GM12891 (cell line): ENCODE measurements at regions not wholly inside any gene's neighbourhood (a gene's known extent, or its start where the extent isn't known, plus 50 kb on each side); places are given as distances from the start of the nearest gene placed in this dataset.

Experiments used
- PAX5 ChIP-seq: IDR thresholded peaks from 2 replicates; pipeline ENCODE4 v1.6.1; 2011; ENCODE audit warnings: low read length, moderate library complexity, mild to moderate bottlenecking; ENCODE audit not compliant: insufficient read depth, severe bottlenecking
- POLR2A ChIP-seq: IDR thresholded peaks from 2 replicates; pipeline ENCODE4 v1.6.1; 2011; ENCODE audit warnings: low read depth, low read length, control low read depth
- POLR2AphosphoS5 ChIP-seq: IDR thresholded peaks from 2 replicates; pipeline ENCODE4 v1.6.1; 2011; ENCODE audit warnings: low read depth, low read length, control low read depth
- SPI1 ChIP-seq: IDR thresholded peaks from 2 replicates; pipeline ENCODE4 v1.6.1; 2011; ENCODE audit warnings: low read depth, low read length, control low read depth
- TAF1 ChIP-seq: IDR thresholded peaks from 2 replicates; pipeline ENCODE4 v1.6.1; 2011; ENCODE audit warnings: low read depth, low read length, control low read depth

DNA sequence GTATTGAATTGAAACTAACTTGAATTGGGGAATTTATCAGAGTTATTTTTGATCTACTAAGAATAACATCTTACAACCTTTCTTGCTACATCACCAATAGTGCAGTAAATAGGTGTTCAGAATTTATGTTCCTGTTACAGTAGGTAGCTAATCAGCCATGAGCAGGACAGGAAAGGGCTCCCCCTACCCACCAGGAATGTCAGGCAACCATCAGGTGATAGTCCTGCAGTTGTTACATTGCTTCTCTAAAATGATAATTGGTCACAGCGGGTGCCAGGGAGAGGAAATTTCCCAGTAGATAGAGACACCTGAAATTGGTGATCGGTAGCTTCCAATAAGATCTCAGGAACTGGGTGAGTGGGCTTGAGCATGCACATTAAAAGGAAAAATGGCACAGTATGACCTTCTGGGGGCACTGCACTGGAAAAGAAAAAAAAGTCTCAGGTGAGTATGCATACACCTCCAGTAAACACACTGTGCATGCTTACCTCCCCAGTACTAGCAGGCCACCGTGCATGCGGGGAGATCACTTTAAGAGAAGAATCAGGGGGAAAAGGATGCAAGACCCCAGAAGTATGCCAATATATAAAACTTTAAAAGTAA, 1092.0 kb upstream of the LRRTM1 start:
- TF ChIP-seq POLR2A = no peak
- TF ChIP-seq TAF1 = no peak
- no peak for TF ChIP-seq PAX5
- no peak for TF ChIP-seq SPI1
- no peak for TF ChIP-seq POLR2AphosphoS5
